Tibial nerve (tissue), 4 donors: ENCODE measurements at regions not wholly inside any gene's neighbourhood (a gene's known extent, or its start where the extent isn't known, plus 50 kb on each side); places are given as distances from the start of the nearest gene placed in this dataset.

Experiments used
- CTCF ChIP-seq, 5 experiments: fragments of 200-600 bp in 3 of 5; fragments of 450-650 bp in 2 of 5; sonication (generic) in 3 of 5; IDR thresholded peaks; one replicate each; pipeline ENCODE4 v1.5.1; 2016 to 2019; ENCODE audit warnings: antibody characterized with exemption in 5 of 5, mild to moderate bottlenecking in 3 of 5, moderate library complexity in 2 of 5
- EP300 ChIP-seq, 2 donors: sonication (generic); formaldehyde crosslinking; IDR thresholded peaks; one replicate each; pipeline ENCODE4 v1.6.1; 2017; ENCODE audit warnings: antibody characterized with exemption in 2 of 2, mild to moderate bottlenecking in 1 of 2
- POLR2A ChIP-seq, 2 donors: fragments of 450-650 bp; IDR thresholded peaks; one replicate each; pipeline ENCODE4 v1.6.1; 2017; ENCODE audit warnings: antibody characterized with exemption in 2 of 2, mild to moderate bottlenecking in 2 of 2, moderate library complexity in 2 of 2

DNA sequence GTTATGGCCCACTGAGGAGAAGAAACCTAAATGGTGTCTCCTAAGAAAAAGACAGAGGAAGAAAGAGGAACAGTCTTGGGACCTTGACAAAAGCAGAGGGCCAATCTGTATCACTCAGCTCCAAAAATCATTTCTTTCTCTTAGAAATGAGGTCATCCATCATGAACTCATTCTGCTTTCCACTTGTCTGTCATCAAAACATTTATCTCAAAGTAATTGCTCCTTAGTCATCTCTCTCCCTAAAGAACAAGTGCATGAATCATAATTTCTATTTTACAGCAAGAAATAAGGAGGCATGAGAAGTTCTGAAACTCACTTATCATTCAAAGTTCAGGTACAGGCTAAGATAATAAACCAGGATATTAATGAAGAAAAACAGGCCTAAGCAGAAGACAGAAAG is 375.6 kb downstream of the KCNA4 start:
- TF ChIP-seq POLR2A (IDR thresholded peaks at IDR 0.05) = no peak
- TF ChIP-seq CTCF (IDR thresholded peaks at IDR 0.05) = no peak
- no peak for TF ChIP-seq EP300 (IDR thresholded peaks at IDR 0.05)
